Spleen (tissue), 11 donors: ENCODE measurements at regions not wholly inside any gene's neighbourhood (a gene's known extent, or its start where the extent isn't known, plus 50 kb on each side); places are given as distances from the start of the nearest gene placed in this dataset.
"Not testable (repeated sequence)": the region's sequence is repeated elsewhere in the genome, so short reads cannot be mapped to it uniquely, and the experiment has no call there.

Experiments
- DNase-seq: peaks from one replicate; pipeline ENCODE4 v3.0.0-alpha.2; 2020
- H3K27ac ChIP-seq, 8 donors: fragments of 200-600 bp; sonication (generic) in 7 of 8; 1 replicate in 4 of 8; 2 replicates in 4 of 8; pipeline versions ENCODE4 v1.5.0 to v1.8.0; 2016 to 2021; ENCODE audit warnings: inconsistent platforms in 4 of 8, mild to moderate bottlenecking in 4 of 8, moderate library complexity in 1 of 8
- H3K27me3 ChIP-seq, 7 donors: fragments of 200-600 bp; sonication (generic) in 6 of 7; replicated peaks in 1 of 7; 1 replicate in 4 of 7; 2 replicates in 3 of 7; pipeline versions ENCODE4 v1.5.0 to v1.8.0; 2016 to 2021; ENCODE audit warnings: inconsistent platforms in 3 of 7, mild to moderate bottlenecking in 1 of 7
- H3K36me3 ChIP-seq, 6 donors: fragments of 200-600 bp; sonication (generic) in 5 of 6; 1 replicate in 4 of 6; 2 replicates in 2 of 6; pipeline versions ENCODE4 v1.5.0 to v1.8.0; 2016 to 2021; ENCODE audit warnings: inconsistent platforms in 2 of 6
- H3K4me1 ChIP-seq, 6 donors: fragments of 200-600 bp; sonication (generic) in 5 of 6; 1 replicate in 3 of 6; 2 replicates in 3 of 6; pipeline versions ENCODE4 v1.5.0 to v1.8.0; 2016 to 2021; ENCODE audit warnings: inconsistent platforms in 3 of 6
- H3K4me3 ChIP-seq, 8 donors: fragments of 200-600 bp; sonication (generic) in 7 of 8; 1 replicate in 4 of 8; 2 replicates in 4 of 8; pipeline versions ENCODE4 v1.5.0 to v1.8.0; 2016 to 2021; ENCODE audit warnings: inconsistent platforms in 4 of 8, mild to moderate bottlenecking in 4 of 8, moderate library complexity in 2 of 8
- H3K9me3 ChIP-seq, 8 donors: fragments of 200-600 bp; sonication (generic) in 7 of 8; 1 replicate in 4 of 8; 2 replicates in 4 of 8; pipeline versions ENCODE4 v1.5.0 to v1.8.0; 2016 to 2021; ENCODE audit warnings: inconsistent platforms in 4 of 8
- WGBS, 5 donors: extraction: QIAGEN DNeasy Blood & Tissue Kit in 3 of 5; methylation state at CpG; one replicate each; pipeline versions ENCODE4 v1.1.5 to v1.1.7; 2013 to 2018; 5-methylcytosine and 5-hydroxymethylcytosine counted together
- intact Hi-C: fragments of 100-400 bp; cut with DNase I; formaldehyde crosslinking; loops from one replicate; pipeline ENCODE4 v1.15.0; 2023; ENCODE audit warnings: low total_unique reads
- donor health status: healthy with polysubstance abuse.
- donor health status: DM: no; HTN: no; CAD: no; lungs with moderate emphysema.
- donor health status: DM: no; HTN: no; CAD: no.
- donor health status: Bipolar disorder and iron deficiency.
- donor health status: healthy.
- donor health status: DM: no; HTN: no; CAD: no.
- donor health status: DM: yes; HTN: yes; CAD: no.

DNA sequence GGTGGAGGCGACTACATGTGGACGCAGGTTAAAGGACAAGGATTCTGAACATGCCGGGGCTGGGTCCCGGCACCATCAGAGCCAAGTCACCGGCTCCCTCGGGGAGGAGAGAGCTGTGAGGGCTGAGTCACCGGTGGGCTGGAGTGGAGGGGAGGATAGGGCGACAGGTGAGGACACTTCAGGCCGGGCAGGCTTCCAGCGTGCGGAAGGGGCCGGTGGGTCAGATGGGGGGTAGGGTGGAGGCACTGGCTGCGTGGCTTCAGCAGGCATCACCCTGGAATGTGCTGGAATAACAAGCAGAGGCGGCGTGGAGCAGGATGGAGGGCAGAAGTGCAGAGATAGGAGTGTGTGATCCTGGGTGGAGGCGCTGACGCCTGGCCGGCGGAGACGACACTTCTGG, 4435.3 kb upstream of the TPTE start:
- 94 to 100% (median 97%) methylated on average over 3 to 5 of the region's 20 CpGs; no CpG with 5 or more reads in 2 of the 5 donors for WGBS, 5 donors
- intact Hi-C loops, H3K4me1 ChIP-seq, H3K27me3 ChIP-seq, H3K9me3 ChIP-seq, H3K4me3 ChIP-seq, H3K27ac ChIP-seq, H3K36me3 ChIP-seq, DNase-seq: not testable (repeated sequence)

DNA sequence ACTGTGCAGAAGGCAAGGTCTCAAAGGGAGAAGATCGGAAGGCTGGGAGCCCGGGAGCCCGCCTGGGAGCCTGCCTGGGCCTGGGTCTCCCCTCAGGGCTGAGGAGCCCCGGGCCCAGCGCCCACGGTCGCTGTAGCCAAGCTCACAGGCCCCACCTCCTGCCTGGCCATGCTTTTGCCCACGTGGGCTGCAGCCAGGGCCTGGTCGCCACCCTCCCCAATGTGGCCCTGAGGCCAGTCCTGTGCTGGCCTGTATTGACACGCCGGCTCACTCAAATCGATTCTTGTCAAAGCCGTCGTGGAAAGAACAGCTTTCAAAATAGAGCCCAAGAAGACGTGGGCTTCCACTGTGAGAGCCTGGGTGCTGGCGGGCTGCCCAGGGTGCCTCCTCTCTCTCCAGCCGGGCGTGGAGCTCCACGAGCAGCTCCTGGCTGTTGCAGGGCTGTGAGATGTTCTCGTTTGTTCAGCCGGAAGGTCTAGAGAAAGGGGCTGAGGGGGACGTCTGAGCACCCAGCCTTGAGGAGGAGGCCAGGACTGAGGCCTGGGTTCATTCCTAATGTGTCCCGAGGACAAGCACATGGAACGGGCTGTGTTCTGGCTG, 4433.7 kb upstream of the TPTE start:
- H3K4me3 ChIP-seq, H3K36me3 ChIP-seq, DNase-seq, H3K27ac ChIP-seq, H3K4me1 ChIP-seq, H3K27me3 ChIP-seq, intact Hi-C loops, H3K9me3 ChIP-seq: not testable (repeated sequence)
- no CpG with 5 or more reads among the region's 24 CpGs for WGBS, 5 donors

DNA sequence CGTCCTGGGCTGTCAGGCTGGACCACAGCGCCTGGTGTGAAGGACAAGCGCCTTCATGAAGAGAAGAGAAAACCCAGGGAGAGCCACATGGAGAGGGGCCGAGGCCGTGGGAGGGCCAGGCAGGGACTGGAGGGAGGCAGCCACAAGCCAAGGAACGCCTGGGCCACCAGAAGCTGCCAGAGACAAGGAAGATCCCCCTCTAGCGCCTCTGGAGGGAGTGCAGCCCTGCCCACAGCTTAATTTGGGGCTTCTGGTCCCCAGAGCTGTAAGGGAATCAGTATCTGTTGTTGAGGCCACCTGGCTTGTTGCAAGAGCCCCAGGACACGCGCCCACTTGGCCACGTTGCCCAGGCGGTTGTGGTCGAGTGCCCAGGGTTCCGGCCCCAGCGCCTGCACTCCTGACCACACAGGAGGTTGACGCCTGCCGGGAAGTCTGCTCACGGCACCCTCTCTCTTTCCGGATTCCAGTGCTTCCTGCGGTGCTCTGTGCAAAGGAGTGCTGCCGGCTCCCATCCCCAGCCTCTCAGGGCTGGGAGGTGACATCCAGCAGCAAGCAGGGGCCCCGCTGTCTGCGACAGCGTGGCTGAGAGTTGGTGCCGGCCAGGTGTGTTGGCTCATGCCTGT, 4431.0 kb upstream of the TPTE start:
- H3K36me3 ChIP-seq, H3K27ac ChIP-seq, DNase-seq, H3K9me3 ChIP-seq, H3K4me1 ChIP-seq, H3K27me3 ChIP-seq, intact Hi-C loops, H3K4me3 ChIP-seq: not testable (repeated sequence)
- WGBS, 5 donors, result no CpG with 5 or more reads among the region's 24 CpGs

GRCh38 chr21:6091335-6092027, 4429.9 kb upstream of the TPTE start:
- H3K27ac ChIP-seq, H3K4me1 ChIP-seq, H3K27me3 ChIP-seq, intact Hi-C loops, H3K36me3 ChIP-seq, DNase-seq, H3K4me3 ChIP-seq, H3K9me3 ChIP-seq: not testable (repeated sequence)
- no CpG with 5 or more reads among the region's 36 CpGs for WGBS, 5 donors

GRCh38 chr21:6092401-6092800, 4429.0 kb upstream of the TPTE start:
- H3K36me3 ChIP-seq, H3K4me1 ChIP-seq, H3K27me3 ChIP-seq, H3K27ac ChIP-seq, DNase-seq, H3K4me3 ChIP-seq, H3K9me3 ChIP-seq, intact Hi-C loops: not testable (repeated sequence)
- WGBS, 5 donors, result 85% methylated on average over 5 of the region's 13 CpGs; no CpG with 5 or more reads in 4 of the 5 donors

- H3K9me3 ChIP-seq, H3K4me1 ChIP-seq, H3K27me3 ChIP-seq, intact Hi-C loops, H3K36me3 ChIP-seq, H3K27ac ChIP-seq, H3K4me3 ChIP-seq: not testable (repeated sequence)
- DNase-seq, result peak; percentile 78
- 60 to 72% (median 61%) methylated on average over 2 to 17 of the region's 32 CpGs; no CpG with 5 or more reads in 1 of the 5 donors for WGBS, 5 donors
Measured at GRCh38 chr21:6093419-6093818, 4428.0 kb upstream of the TPTE start.

DNA sequence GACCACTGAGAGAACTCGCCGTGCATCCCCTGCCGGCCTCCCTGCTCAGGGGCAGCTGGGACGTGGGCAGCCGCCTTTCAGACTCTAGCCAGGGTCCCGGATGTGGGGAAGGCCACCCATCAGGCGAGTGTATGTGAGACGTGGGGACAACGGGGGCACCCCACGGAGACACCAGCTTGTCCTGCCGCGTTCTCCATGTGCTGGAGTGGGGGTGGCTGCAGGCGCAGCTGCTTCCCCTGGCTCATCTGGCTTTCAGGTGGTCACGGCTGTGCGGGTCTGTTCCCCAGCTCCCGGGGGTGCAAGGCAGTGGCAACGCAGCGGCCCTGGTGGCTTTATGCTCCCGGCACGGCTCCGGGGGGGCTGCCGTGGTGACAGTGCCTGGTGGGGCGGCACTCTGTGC, 4427.5 kb upstream of the TPTE start:
- H3K27ac ChIP-seq, H3K36me3 ChIP-seq, H3K4me3 ChIP-seq, H3K4me1 ChIP-seq, intact Hi-C loops, H3K9me3 ChIP-seq, DNase-seq, H3K27me3 ChIP-seq: not testable (repeated sequence)
- 40 to 70% methylated on average over 2 to 6 of the region's 23 CpGs; no CpG with 5 or more reads in 3 of the 5 donors for WGBS, 5 donors

DNA sequence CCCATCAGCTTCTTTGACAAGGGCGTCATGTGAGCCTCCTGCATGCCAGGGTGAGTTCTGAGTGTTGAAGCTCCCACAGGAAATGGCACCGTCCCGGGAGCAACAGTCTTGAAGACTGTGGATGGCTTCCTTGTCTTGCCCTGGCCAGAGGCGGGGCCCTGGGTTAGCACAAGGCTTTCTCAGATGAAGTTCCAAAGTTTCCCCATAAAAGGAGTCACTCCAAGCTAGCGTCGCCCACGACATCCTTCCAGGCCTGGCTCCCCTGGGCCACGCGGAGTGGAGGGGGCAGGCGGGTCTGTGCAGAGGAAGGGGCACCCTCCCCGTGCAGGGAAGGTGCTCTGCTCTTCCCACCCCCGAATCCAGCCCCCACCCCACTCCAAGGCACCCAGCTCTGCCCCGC, 4426.1 kb upstream of the TPTE start:
- intact Hi-C loops, H3K27me3 ChIP-seq, H3K4me3 ChIP-seq, H3K9me3 ChIP-seq, H3K36me3 ChIP-seq, DNase-seq, H3K27ac ChIP-seq, H3K4me1 ChIP-seq: not testable (repeated sequence)
- 54 to 100% (median 67%) methylated on average over 1 of the region's 13 CpGs; no CpG with 5 or more reads in 1 of the 5 donors for WGBS, 5 donors

DNA sequence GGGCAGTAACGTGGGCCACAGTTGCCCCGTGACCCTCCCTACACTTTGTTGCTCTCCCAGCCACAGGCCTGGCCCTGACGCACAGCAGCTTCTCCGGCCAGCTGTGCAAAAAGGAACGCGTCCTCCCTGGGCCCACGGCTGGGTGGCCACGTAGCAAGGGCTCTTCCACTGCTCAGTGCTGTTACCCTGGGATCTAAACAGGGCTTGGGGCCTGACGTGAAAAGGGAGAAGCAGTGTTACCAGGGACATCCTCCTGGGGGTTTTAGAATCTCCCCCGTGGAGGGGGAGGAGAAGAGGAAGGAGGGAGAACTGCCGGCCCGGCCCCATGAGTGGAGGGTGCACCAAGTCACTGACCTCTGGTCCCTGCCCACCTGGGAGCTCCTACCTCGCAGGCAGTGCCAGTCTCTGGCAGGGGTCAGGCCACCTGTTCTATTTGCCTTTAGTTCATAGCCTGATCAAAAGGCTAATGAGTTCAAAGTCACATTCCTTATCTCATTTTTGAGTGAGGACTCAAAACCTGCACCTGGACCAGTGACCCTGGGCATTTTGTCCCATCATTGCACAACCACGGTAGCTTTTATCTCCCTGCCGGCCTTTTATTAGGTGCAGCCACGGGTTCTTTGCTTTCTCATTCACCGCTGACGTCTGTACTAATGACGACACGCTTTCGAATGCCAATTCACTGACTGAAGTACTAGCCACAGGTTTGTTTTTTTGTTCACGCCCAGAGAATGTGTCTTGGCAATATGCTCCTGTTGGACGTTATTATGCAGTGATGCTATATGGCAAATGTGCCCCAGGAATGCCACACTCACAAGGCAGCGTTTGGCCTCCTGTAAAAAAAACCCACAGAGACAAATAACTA, 4424.6 kb upstream of the TPTE start:
- H3K4me1 ChIP-seq, H3K36me3 ChIP-seq, DNase-seq, H3K4me3 ChIP-seq, H3K27me3 ChIP-seq, H3K27ac ChIP-seq, intact Hi-C loops, H3K9me3 ChIP-seq: not testable (repeated sequence)
- no CpG with 5 or more reads among the region's 24 CpGs for WGBS, 5 donors

- H3K4me1 ChIP-seq, H3K27ac ChIP-seq, H3K4me3 ChIP-seq, H3K9me3 ChIP-seq, DNase-seq, intact Hi-C loops, H3K36me3 ChIP-seq, H3K27me3 ChIP-seq: not testable (repeated sequence)
- 99 to 100% (median 100%) methylated on average over 2 to 4 of the region's 4 CpGs; no CpG with 5 or more reads in 2 of the 5 donors for WGBS, 5 donors
Measured at GRCh38 chr21:6097736-6098135, 4423.6 kb upstream of the TPTE start.
